ENCODE measurements at regions not wholly inside any gene's neighbourhood (a gene's known extent, or its start where the extent isn't known, plus 50 kb on each side); places are given as distances from the start of the nearest gene placed in this dataset.
"Not testable (repeated sequence)": the region's sequence is repeated elsewhere in the genome, so short reads cannot be mapped to it uniquely, and the experiment has no call there.

DNA sequence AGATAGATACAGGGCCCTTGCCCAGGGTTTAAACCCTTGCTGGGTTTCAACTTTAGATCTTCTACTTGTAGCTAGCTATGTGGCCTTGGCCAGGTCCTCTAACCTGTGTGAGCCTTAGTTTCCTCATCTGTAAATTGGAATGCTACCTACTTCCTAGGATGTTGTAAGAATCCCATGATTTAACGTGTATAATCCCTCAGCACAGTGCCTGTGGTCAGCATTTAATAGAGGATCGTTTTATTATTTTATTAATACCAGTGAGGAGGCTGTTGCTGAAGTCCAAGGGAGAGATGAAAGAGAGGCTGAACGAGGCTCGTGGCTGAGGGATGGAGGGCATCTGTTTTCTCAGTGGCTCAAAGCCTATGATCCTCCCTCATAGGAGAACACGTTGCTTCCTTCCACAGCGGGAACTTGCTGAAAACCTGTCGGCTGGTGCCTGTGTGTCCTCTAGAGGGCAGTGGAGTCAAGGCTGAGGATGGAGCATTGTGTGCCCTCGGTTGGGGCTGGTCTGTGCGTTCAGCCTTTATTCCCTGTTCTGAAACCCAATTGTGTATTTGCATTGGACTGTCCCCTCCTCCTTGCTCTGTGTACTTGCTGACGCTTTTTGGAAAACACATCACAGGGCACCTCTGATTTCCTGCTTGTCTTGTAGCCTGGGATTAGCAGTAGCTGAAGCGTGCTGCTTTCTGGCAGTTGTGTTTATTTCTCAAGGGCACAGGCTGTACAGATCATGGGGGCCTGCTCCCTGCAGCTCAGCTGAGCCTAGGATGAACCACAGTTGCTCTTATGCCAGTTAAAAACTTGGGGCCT, 104.3 kb downstream of the PROP1 start:
- not testable (repeated sequence) for H3K4me1 Mint-ChIP-seq (ENCODE audit: low read depth); H3K4me3 Mint-ChIP-seq; H3K27me3 Mint-ChIP-seq; H3K36me3 Mint-ChIP-seq; H3K27ac Mint-ChIP-seq; H3K9me3 Mint-ChIP-seq (ENCODE audit: low read depth)

DNA sequence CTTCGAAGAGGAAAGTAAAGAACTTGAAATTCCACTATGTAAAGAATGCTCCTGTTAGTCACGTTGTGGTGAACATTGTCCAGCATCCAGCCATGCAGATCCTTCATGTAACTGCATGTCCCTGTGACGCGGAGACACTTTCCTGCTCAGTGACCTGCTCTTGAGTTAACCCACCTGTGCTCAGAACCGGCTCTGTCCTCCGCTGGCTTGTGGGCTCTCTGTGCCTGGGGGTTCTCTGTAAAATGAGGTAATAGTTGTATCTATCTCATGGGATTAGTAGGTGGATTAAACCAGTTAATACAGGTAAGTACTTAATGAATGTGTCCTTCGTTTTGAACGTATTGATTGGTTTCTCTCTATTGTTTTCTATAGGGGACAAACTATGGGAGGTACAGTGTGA, 100.6 kb upstream of the FAM153A start:
- not testable (repeated sequence) for H3K4me1 Mint-ChIP-seq (ENCODE audit: low read depth); H3K27me3 Mint-ChIP-seq; H3K27ac Mint-ChIP-seq; H3K9me3 Mint-ChIP-seq (ENCODE audit: low read depth); H3K4me3 Mint-ChIP-seq; H3K36me3 Mint-ChIP-seq

DNA sequence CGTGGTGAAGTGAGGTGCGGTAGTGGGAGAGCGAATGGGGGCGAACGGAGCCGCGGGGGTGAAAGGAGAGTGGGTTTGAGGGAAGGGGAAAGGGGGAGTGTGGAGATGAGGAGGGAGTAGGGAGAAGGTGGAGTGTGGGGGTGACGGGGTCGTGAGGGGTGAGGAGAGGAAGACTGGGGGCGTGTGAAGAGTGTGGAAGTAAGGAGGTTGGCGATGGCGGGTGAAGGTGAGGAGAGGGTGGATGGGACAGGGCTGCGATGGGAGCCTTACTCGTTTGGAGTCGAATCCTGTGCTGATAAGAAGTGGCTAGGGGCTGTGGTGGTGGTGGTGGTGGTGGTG, 93.2 kb upstream of the FAM153A start:
- not testable (repeated sequence) for H3K9me3 Mint-ChIP-seq (ENCODE audit: low read depth); H3K36me3 Mint-ChIP-seq; H3K27me3 Mint-ChIP-seq; H3K4me1 Mint-ChIP-seq (ENCODE audit: low read depth); H3K27ac Mint-ChIP-seq
- H3K4me3 Mint-ChIP-seq, result peak overlapping the region; percentile 74

DNA sequence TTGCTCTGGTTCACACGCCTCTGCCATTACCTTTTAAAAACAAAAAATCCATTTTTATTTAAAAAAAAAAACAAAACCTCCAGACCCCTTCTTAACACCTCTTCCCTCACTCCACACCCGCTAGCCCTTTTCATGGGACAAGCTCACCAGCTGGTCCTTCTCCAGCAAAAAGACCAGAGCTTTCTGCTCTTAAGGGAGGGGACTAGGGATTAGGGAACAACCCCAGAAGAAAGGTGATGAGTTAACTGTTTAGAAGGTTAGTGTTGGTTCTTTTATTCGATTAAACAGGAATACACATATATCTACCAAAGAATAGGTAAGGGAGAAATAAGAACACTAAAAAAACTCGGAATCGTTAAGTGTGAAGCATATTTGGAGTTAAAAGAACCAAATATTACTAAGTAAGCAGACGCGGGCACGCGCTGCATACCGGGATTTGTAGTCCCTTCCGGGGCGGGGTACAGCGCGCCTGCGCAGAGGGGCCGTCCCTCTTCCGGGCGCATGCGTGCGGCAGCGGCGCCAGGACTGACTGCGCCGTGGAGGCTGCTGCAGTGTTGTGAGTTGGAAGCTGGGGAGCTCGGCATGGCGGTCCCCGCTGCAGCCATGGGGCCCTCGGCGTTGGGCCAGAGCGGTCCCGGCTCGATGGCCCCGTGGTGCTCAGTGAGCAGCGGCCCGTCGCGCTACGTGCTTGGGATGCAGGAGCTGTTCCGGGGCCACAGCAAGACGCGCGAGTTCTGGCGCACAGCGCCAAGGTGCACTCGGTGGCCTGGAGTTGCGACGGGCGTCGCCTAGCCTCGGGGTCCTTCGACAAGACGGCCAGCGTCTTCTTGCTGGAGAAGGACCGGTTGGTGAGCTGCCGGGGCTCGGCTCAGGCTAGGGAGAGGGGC, 92.6 kb upstream of the FAM153A start:
- H3K27ac Mint-ChIP-seq; H3K4me1 Mint-ChIP-seq (ENCODE audit: low read depth); H3K27me3 Mint-ChIP-seq; H3K9me3 Mint-ChIP-seq (ENCODE audit: low read depth); H3K36me3 Mint-ChIP-seq; H3K4me3 Mint-ChIP-seq: not testable (repeated sequence)

DNA sequence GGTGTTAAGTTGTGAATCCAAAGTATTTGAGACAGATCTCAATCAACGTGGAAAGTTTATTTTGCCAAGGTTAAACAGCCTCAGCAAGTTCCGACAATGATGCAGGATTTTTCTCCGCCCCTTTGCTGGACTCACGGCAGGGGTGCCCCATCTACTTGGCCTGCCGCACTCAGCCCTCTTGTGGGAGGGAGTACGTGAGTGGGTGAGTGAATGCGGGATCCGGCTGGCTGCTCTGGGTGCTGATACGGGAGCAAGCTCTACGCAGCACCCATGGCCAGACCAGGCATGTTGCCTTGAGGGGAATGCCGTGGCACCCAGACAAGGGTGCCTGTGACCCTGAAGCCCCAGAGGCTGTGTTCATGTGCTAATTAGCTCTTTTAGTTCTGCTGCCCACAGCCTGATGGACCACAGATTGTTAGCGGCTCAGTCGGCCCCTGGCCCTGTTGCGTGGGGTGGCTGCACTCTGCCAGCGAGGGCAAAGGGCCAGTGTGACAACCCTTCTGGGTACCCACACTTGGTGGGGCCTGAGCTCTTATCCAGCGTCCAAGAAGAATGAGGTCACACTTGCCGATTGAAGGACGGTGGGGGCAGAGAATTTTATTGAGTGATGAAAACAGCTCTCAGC, 81.2 kb upstream of the FAM153A start:
- not testable (repeated sequence) for H3K27ac Mint-ChIP-seq, H3K36me3 Mint-ChIP-seq

DNA sequence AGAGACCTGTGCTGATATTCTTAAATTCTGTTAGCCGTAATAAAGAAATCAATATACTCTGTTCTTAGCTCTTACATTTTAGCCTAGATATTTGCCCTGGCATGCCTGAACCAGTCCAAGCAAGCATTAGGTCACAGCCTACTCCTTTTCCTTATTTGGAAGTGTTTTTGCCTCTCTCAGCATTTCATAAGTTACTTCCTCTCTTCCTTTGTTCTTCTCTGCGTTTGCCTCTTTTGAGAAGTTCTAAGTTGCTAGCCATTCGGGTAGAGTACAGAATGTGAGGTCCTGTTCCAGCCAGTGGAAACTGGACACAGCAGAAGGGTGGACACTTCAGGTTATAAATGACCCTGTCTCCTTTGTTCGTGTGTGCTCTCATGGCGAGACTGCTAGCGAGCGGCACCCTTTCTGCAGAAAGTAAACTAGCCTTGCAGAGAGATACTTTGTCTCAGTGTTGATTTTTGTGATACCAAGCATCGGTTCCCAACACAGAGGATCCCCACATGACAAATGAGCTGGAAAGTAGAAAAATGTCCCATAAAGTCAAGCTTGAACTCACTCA, 75.0 kb upstream of the FAM153A start:
- H3K36me3 Mint-ChIP-seq; H3K4me3 Mint-ChIP-seq; H3K27ac Mint-ChIP-seq; H3K27me3 Mint-ChIP-seq; H3K4me1 Mint-ChIP-seq (ENCODE audit: low read depth); H3K9me3 Mint-ChIP-seq (ENCODE audit: low read depth): not testable (repeated sequence)

More for the DNA sequence above, 81.2 kb upstream of the FAM153A start:
- not testable (repeated sequence) for H3K4me1 Mint-ChIP-seq (ENCODE audit: low read depth); H3K27me3 Mint-ChIP-seq; H3K9me3 Mint-ChIP-seq (ENCODE audit: low read depth); H3K4me3 Mint-ChIP-seq

DNA sequence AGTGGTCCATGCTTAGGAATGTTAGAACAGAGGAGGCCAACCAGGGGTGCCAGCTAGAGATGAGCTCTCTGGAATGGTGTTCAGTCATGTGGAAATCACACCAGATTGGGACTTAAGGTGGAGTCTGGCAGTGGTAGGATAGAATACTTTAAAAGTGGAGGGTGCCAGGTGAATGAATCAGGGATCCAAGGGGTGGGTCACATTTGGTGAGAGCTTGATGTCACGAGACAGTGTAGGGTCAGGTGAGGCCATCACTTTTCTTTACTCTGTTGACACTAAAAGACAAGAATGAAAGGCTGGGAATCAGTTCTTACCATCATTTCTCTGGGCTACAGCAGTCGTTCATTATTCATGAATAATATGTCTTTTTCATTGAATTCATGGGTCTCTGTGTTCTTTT, 73.8 kb upstream of the FAM153A start:
- H3K9me3 Mint-ChIP-seq (ENCODE audit: low read depth); H3K27me3 Mint-ChIP-seq; H3K4me3 Mint-ChIP-seq; H3K4me1 Mint-ChIP-seq (ENCODE audit: low read depth); H3K27ac Mint-ChIP-seq; H3K36me3 Mint-ChIP-seq: not testable (repeated sequence)

DNA sequence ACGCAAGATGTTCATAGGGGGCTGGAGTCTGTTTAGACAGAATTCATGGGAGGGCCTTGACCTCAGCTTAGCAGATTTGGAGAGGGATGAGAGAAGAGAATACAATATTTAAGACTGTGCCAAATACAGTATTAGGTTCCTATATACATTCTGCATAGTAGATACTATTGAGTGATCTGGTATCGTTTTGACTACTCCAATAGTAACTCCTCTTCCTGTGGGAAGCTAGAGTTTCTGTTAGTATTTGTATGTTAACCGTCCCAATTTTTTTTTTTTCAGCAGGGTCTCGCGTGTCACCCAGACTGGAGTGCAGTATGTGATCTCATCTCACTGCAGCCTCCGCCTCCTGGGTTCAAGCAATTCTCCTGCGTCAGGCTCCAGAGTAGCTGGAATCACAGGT, 65.2 kb upstream of the FAM153A start:
- not testable (repeated sequence) for H3K36me3 Mint-ChIP-seq; H3K9me3 Mint-ChIP-seq (ENCODE audit: low read depth); H3K4me3 Mint-ChIP-seq; H3K4me1 Mint-ChIP-seq (ENCODE audit: low read depth); H3K27ac Mint-ChIP-seq; H3K27me3 Mint-ChIP-seq

DNA sequence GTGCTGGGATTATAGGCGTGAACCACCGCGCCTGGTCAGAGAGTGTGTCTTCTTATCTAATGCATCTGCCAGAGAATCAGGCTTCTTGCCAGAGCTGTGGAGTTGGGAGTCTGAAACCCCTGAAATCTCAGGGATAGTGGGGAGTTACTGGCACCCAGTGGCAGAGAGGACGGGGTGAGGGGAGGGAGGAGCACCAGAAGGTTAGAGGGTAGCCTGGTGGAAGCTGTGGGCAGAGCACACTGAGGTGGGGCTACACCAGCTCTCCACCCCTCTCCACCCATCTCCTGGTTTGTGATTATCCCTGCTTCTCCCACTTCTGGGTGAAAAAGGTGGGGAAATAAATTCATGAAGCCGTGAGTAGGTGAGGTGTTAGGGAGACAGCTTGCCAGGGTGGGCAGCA, 63.9 kb upstream of the FAM153A start:
- not testable (repeated sequence) for H3K27me3 Mint-ChIP-seq; H3K4me3 Mint-ChIP-seq; H3K9me3 Mint-ChIP-seq (ENCODE audit: low read depth); H3K27ac Mint-ChIP-seq; H3K36me3 Mint-ChIP-seq; H3K4me1 Mint-ChIP-seq (ENCODE audit: low read depth)

DNA sequence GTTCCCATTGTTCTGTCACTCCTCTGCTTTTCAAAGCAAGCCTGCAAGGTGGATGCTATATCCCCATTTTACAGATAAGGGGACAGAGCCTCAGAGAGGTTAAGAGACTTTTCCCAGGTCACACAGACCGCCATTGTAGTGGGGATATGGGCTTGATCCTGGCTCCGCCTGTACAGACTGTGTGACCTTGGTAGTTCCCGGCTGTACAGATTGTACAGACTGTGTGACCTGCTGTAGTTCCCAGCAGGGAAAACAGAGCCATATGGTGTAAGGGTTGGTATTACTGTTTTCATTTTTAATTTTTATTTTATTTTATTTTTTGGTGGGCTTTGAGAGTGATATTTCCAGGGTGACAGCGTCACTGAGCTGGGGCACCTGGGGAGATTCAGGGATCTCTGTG, 63.2 kb upstream of the FAM153A start:
- not testable (repeated sequence) for H3K36me3 Mint-ChIP-seq; H3K4me1 Mint-ChIP-seq (ENCODE audit: low read depth); H3K27me3 Mint-ChIP-seq; H3K27ac Mint-ChIP-seq; H3K9me3 Mint-ChIP-seq (ENCODE audit: low read depth); H3K4me3 Mint-ChIP-seq

DNA sequence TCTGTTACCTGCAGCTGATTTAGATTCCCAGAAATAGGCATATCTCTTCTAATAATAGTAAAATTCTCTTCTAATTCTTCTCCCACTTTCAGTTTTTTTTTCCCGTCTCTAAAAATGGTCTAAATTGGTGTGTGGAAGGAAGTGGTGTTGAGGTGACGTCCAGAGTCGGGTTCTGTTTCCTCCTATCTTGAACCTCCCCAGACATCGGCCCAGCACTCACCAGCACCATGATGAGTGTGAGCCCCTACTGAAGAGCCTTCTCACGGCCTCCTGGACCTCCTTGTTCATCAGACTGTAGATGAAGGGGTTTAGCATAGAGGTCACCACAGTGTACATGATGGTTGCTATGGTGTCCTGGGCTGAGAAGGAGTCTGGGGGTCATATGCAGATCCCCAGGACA, 53.5 kb upstream of the FAM153A start:
- not testable (repeated sequence) for H3K4me3 Mint-ChIP-seq, H3K27ac Mint-ChIP-seq, H3K27me3 Mint-ChIP-seq

More for the DNA sequence above, 53.5 kb upstream of the FAM153A start:
- H3K4me1 Mint-ChIP-seq (ENCODE audit: low read depth), result peaks cover 11% of the 10 kb centered on the region
- not testable (repeated sequence) for H3K36me3 Mint-ChIP-seq; H3K9me3 Mint-ChIP-seq (ENCODE audit: low read depth)
